CD14-positive monocyte (primary cell): ENCODE measurements at regions not wholly inside any gene's neighbourhood (a gene's known extent, or its start where the extent isn't known, plus 50 kb on each side); places are given as distances from the start of the nearest gene placed in this dataset.

ENCODE experiments used
- DNase-seq, 3 donors: peaks; one replicate each; pipeline ENCODE4 v3.0.0-alpha.2; 2011 to 2022
- H2AFZ ChIP-seq: 2 replicates; pipeline ENCODE4 v1.6.0; 2012; ENCODE audit warnings: mild to moderate bottlenecking, low read depth, low read length, inconsistent platforms; ENCODE audit not compliant: insufficient read depth, poor library complexity, severe bottlenecking
- H3K27ac ChIP-seq, 2 donors: 1 replicate in 1 of 2; 2 replicates in 1 of 2; pipeline ENCODE4 v1.5.1; 2012 to 2013; ENCODE audit warnings: low read length in 2 of 2, control low read depth in 1 of 2, inconsistent platforms in 1 of 2, low read depth in 1 of 2, mild to moderate bottlenecking in 1 of 2
- H3K27me3 ChIP-seq, 2 donors: one replicate each; pipeline versions ENCODE4 v1.6.0 to v1.6.1; 2011 to 2013; ENCODE audit warnings: low read length in 2 of 2; ENCODE audit not compliant: control insufficient read depth in 2 of 2, insufficient read depth in 2 of 2
- H3K36me3 ChIP-seq, 2 donors: replicated peaks in 1 of 2; 1 replicate in 1 of 2; 2 replicates in 1 of 2; pipeline versions ENCODE4 v1.5.1 to v1.6.1; 2012 to 2013; ENCODE audit warnings: low read length in 2 of 2, control low read depth in 1 of 2, inconsistent platforms in 1 of 2, mild to moderate bottlenecking in 1 of 2; ENCODE audit not compliant: insufficient read depth in 2 of 2, control insufficient read depth in 1 of 2
- H3K4me1 ChIP-seq, 2 donors: 1 replicate in 1 of 2; 2 replicates in 1 of 2; pipeline versions ENCODE4 v1.5.1 to v1.6.1; 2012 to 2013; ENCODE audit warnings: low read length in 2 of 2, control low read depth in 1 of 2, inconsistent platforms in 1 of 2, mild to moderate bottlenecking in 1 of 2, moderate library complexity in 1 of 2; ENCODE audit not compliant: insufficient read depth in 2 of 2, control insufficient read depth in 1 of 2
- H3K4me2 ChIP-seq: replicated peaks from 2 replicates; pipeline ENCODE3; 2012; ENCODE audit warnings: low read length, moderate library complexity, mild to moderate bottlenecking; ENCODE audit not compliant: poor library complexity, severe bottlenecking; ENCODE audit errors: extremely low read depth
- H3K4me3 ChIP-seq, 3 experiments: fragments of 200-600 bp in 1 of 3; sonication (generic) in 1 of 3; replicated peaks in 1 of 3; 1 replicate in 2 of 3; 2 replicates in 1 of 3; pipeline ENCODE4 v1.5.1; 2011 to 2013; ENCODE audit warnings: low read length in 3 of 3, mild to moderate bottlenecking in 3 of 3, control low read depth in 2 of 3, low read depth in 2 of 3, inconsistent platforms in 1 of 3, moderate library complexity in 1 of 3
- H3K79me2 ChIP-seq: 2 replicates; pipeline ENCODE4 v1.6.0; 2012; ENCODE audit warnings: mild to moderate bottlenecking, control low read depth, inconsistent platforms, low read length, moderate library complexity; ENCODE audit not compliant: insufficient read depth
- H3K9ac ChIP-seq: 2 replicates; pipeline ENCODE4 v1.6.0; 2017; ENCODE audit warnings: low read length, mild to moderate bottlenecking; ENCODE audit not compliant: insufficient read depth, poor library complexity, severe bottlenecking
- H3K9me3 ChIP-seq, 2 donors: replicated peaks in 1 of 2; 1 replicate in 1 of 2; 2 replicates in 1 of 2; pipeline versions ENCODE4 v1.5.1 to v1.6.1; 2012 to 2013; ENCODE audit warnings: low read length in 2 of 2, control low read depth in 1 of 2; ENCODE audit not compliant: control insufficient read depth in 1 of 2, insufficient read depth in 1 of 2
- H4K20me1 ChIP-seq: 2 replicates; pipeline ENCODE4 v1.6.0; 2012; ENCODE audit warnings: mild to moderate bottlenecking, low read length, control low read depth, moderate library complexity; ENCODE audit not compliant: insufficient read depth
- H3K27ac Mint-ChIP-seq, 7 donors: one replicate each; pipeline ENCODE4 v1.8.0; 2020; ENCODE audit warnings: mild to moderate bottlenecking in 7 of 7, mixed read lengths in 7 of 7, moderate library complexity in 6 of 7, inconsistent platforms in 2 of 7
- H3K27me3 Mint-ChIP-seq, 3 donors: one replicate each; pipeline ENCODE4 v1.8.0; 2021 to 2022; ENCODE audit warnings: low read depth in 3 of 3, mild to moderate bottlenecking in 3 of 3, mixed read lengths in 3 of 3, moderate library complexity in 3 of 3, inconsistent platforms in 1 of 3
- H3K36me3 Mint-ChIP-seq, 2 donors: one replicate each; pipeline ENCODE4 v1.8.0; 2020; ENCODE audit warnings: mixed read lengths in 2 of 2, inconsistent platforms in 1 of 2, mild to moderate bottlenecking in 1 of 2
- H3K4me1 Mint-ChIP-seq: one replicate; pipeline ENCODE4 v1.8.0; 2020; ENCODE audit warnings: mild to moderate bottlenecking, mixed read lengths
- H3K4me3 Mint-ChIP-seq, 2 donors: one replicate each; pipeline ENCODE4 v1.8.0; 2020; ENCODE audit warnings: mild to moderate bottlenecking in 2 of 2, mixed read lengths in 2 of 2, moderate library complexity in 1 of 2
- H3K9me3 Mint-ChIP-seq, 7 donors: one replicate each; pipeline ENCODE4 v1.8.0; 2020 to 2022; ENCODE audit warnings: mixed read lengths in 7 of 7, mild to moderate bottlenecking in 6 of 7, moderate library complexity in 6 of 7, inconsistent platforms in 2 of 7
- WGBS: methylation state at CpG from one replicate; pipeline ENCODE4 v1.1.5; 2013; ENCODE audit warnings: missing lambda C conversion rate; ENCODE audit not compliant: insufficient coverage; 5-methylcytosine and 5-hydroxymethylcytosine counted together
- intact Hi-C, 2 donors: fragments of 100-400 bp; cut with micrococcal nuclease; formaldehyde crosslinking; loops; one replicate each; pipeline versions ENCODE4 v1.15.0 to v1.15.1; 2023
- TF ChIP-seq, protein P1 (sequence below): fragments of 200-600 bp; IDR thresholded peaks from one replicate; pipeline ENCODE4 v1.8.0; 2022; ENCODE audit warnings: antibody characterized with exemption, mild to moderate bottlenecking

GRCh38 chr7:79615871-79616640 is 162.6 kb upstream of the MAGI2 start:
- no peak overlapping the region for H3K27ac Mint-ChIP-seq

GRCh38 chr7:79615466-79615865 is 162.0 kb upstream of the MAGI2 start:
- no CpG with 5 or more reads among the region's 3 CpGs for WGBS
- H3K36me3 ChIP-seq: no peaks in the 10 kb centered on the region
- H2AFZ ChIP-seq: no peak overlapping the region
- no peaks in the 10 kb centered on the region for H3K36me3 Mint-ChIP-seq
- no peak for DNase-seq
- TF ChIP-seq, protein P1, sequence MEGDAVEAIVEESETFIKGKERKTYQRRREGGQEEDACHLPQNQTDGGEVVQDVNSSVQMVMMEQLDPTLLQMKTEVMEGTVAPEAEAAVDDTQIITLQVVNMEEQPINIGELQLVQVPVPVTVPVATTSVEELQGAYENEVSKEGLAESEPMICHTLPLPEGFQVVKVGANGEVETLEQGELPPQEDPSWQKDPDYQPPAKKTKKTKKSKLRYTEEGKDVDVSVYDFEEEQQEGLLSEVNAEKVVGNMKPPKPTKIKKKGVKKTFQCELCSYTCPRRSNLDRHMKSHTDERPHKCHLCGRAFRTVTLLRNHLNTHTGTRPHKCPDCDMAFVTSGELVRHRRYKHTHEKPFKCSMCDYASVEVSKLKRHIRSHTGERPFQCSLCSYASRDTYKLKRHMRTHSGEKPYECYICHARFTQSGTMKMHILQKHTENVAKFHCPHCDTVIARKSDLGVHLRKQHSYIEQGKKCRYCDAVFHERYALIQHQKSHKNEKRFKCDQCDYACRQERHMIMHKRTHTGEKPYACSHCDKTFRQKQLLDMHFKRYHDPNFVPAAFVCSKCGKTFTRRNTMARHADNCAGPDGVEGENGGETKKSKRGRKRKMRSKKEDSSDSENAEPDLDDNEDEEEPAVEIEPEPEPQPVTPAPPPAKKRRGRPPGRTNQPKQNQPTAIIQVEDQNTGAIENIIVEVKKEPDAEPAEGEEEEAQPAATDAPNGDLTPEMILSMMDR: no peak
- H3K9me3 Mint-ChIP-seq: peaks cover 0 to 12% (median 4%) of the 10 kb centered on the region in 7 donors
- H3K4me3 ChIP-seq: no peak overlapping the region
- H3K4me1 ChIP-seq: no peaks in the 10 kb centered on the region
- no peaks in the 10 kb centered on the region for H3K4me1 Mint-ChIP-seq
- peaks cover 0 to 8% of the 10 kb centered on the region in 2 donors for H3K9me3 ChIP-seq
- H3K27me3 ChIP-seq: no peaks in the 10 kb centered on the region
- no peak overlapping the region for H3K4me2 ChIP-seq
- H3K9ac ChIP-seq: no peak overlapping the region
- no peak overlapping the region for H3K27ac Mint-ChIP-seq
- H3K4me3 Mint-ChIP-seq: no peak overlapping the region
- H3K27me3 Mint-ChIP-seq: peaks cover 0 to 2% (median 0%) of the 10 kb centered on the region in 3 donors
- no peak overlapping the region for H3K27ac ChIP-seq
- H4K20me1 ChIP-seq: no peaks in the 10 kb centered on the region
- H3K79me2 ChIP-seq: no peaks in the 10 kb centered on the region
- intact Hi-C loops: no loop called here

More at GRCh38 chr7:79615871-79616640, 162.6 kb upstream of the MAGI2 start:
- intact Hi-C loops: no loop called here
- Mint-ChIP-seq H3K9me3 (peaks cover 0 to 12% (median 4%) of the 10 kb centered on the region in 7 donors), H3K36me3 (no peaks in the 10 kb centered on the region), H3K4me3 (no peak overlapping the region), H3K4me1 (no peaks in the 10 kb centered on the region), H3K27me3 (peaks cover 0 to 2% (median 0%) of the 10 kb centered on the region in 3 donors)
- 89% methylated on average over 6 of the region's 10 CpGs for WGBS
- Histone ChIP-seq H3K27me3 (no peaks in the 10 kb centered on the region), H3K4me1 (no peaks in the 10 kb centered on the region), H3K27ac (no peak overlapping the region), H4K20me1 (no peaks in the 10 kb centered on the region), H3K9me3 (peaks cover 0 to 8% of the 10 kb centered on the region in 2 donors), H2AFZ (no peak overlapping the region), H3K79me2 (no peaks in the 10 kb centered on the region), H3K9ac (no peak overlapping the region), H3K4me2 (no peak overlapping the region), H3K4me3 (no peak overlapping the region), H3K36me3 (no peaks in the 10 kb centered on the region)
- TF ChIP-seq, protein P1: no peak
- no peak for DNase-seq
